ENCODE measurements at regions not wholly inside any gene's neighbourhood (a gene's known extent, or its start where the extent isn't known, plus 50 kb on each side); places are given as distances from the start of the nearest gene placed in this dataset.

GRCh38 chr10:78371136-78371535, 337.5 kb downstream of the RPS24 start:
- TF ChIP-seq POLR2AphosphoS5 (IDR thresholded peaks at IDR 0.05) (no peak), POLR2A (IDR thresholded peaks at IDR 0.05) (no peak), CTCF (IDR thresholded peaks at IDR 0.05) (no peak)
